GM19025 (cell line): ENCODE measurements at regions not wholly inside any gene's neighbourhood (a gene's known extent, or its start where the extent isn't known, plus 50 kb on each side); places are given as distances from the start of the nearest gene placed in this dataset.

Experiments
- ATAC-seq: cut with Tn5 transposase; IDR thresholded peaks from one replicate; pipeline ENCODE4 v1.9.1; 2021; ENCODE audit warnings: mild to moderate bottlenecking, low read depth, moderate library complexity; ENCODE audit not compliant: unreplicated experiment

- ATAC-seq = no peak
Measured at GRCh38 chr6:146902846-146903245, 301.4 kb upstream of the STXBP5 start.

- no peak for ATAC-seq
Measured at GRCh38 chr6:146903451-146903850, 300.8 kb upstream of the STXBP5 start.

- ATAC-seq = no peak
Measured at GRCh38 chr6:146904596-146904995, 299.6 kb upstream of the STXBP5 start.

- no peak for ATAC-seq
Measured at GRCh38 chr6:146905181-146905704, 299.0 kb upstream of the STXBP5 start.

GRCh38 chr6:146908786-146909185 lies 295.4 kb upstream of the STXBP5 start:
- ATAC-seq = no peak

- no peak for ATAC-seq
Measured at GRCh38 chr6:146909376-146909775, 294.8 kb upstream of the STXBP5 start.

GRCh38 chr6:146909886-146910285 lies 294.3 kb upstream of the STXBP5 start:
- ATAC-seq = no peak

GRCh38 chr6:146910611-146911010 lies 293.6 kb upstream of the STXBP5 start:
- ATAC-seq = no peak

GRCh38 chr6:146911635-146912215 lies 292.5 kb upstream of the STXBP5 start:
- ATAC-seq = no peak

- no peak for ATAC-seq
Measured at GRCh38 chr6:146912730-146913685, 291.2 kb upstream of the STXBP5 start.

GRCh38 chr6:146913842-146914488 lies 290.3 kb upstream of the STXBP5 start:
- no peak for ATAC-seq

- no peak for ATAC-seq
Measured at GRCh38 chr6:146914489-146915483, 289.4 kb upstream of the STXBP5 start.

GRCh38 chr6:146915671-146916127 lies 288.5 kb upstream of the STXBP5 start:
- no peak for ATAC-seq

- ATAC-seq = no peak
Measured at GRCh38 chr6:146916435-146917025, 287.7 kb upstream of the STXBP5 start.

- no peak for ATAC-seq
Measured at GRCh38 chr6:146917182-146917581, 287.0 kb upstream of the STXBP5 start.

- ATAC-seq = no peak
Measured at GRCh38 chr6:146917979-146918378, 286.2 kb upstream of the STXBP5 start.

- no peak for ATAC-seq
Measured at GRCh38 chr6:146919017-146919416, 285.2 kb upstream of the STXBP5 start.

GRCh38 chr6:146923205-146923833 lies 280.9 kb upstream of the STXBP5 start:
- ATAC-seq = no peak

- ATAC-seq = no peak
Measured at GRCh38 chr6:146925846-146926245, 278.4 kb upstream of the STXBP5 start.
